GM23338 (cell line): ENCODE measurements at regions not wholly inside any gene's neighbourhood (a gene's known extent, or its start where the extent isn't known, plus 50 kb on each side); places are given as distances from the start of the nearest gene placed in this dataset.
A peak's percentile ranks its signal among the peaks of the same experiment; 100 is the strongest.

Source experiments
- ATAC-seq: fragments of 200-7000 bp; cut with Tn5 transposase; 3 replicates; pipeline ENCODE4 v1.9.1; 2020
- DNase-seq: peaks from one replicate; pipeline ENCODE4 v3.0.0-alpha.2; 2015; ENCODE audit warnings: low spot score
- H2AFZ ChIP-seq: fragments of 200-600 bp; sonication (generic); 2 replicates; pipeline ENCODE4 v1.8.0; 2016; ENCODE audit warnings: antibody characterized with exemption, mild to moderate bottlenecking, moderate library complexity
- H3F3A ChIP-seq: fragments of 200-600 bp; sonication (generic); replicated peaks from 2 replicates; pipeline ENCODE4 v1.8.0; 2017; ENCODE audit warnings: antibody characterized with exemption, mixed run types, low read depth
- H3K27ac ChIP-seq: fragments of 200-600 bp; sonication (generic); 2 replicates; pipeline ENCODE4 v1.6.1; 2016; ENCODE audit warnings: low read depth
- H3K27me3 ChIP-seq: fragments of 200-600 bp; sonication (generic); 2 replicates; pipeline ENCODE4 v1.8.0; 2016; ENCODE audit warnings: mild to moderate bottlenecking, mixed run types, moderate library complexity; ENCODE audit not compliant: insufficient read depth
- H3K36me3 ChIP-seq: fragments of 200-600 bp; sonication (generic); 2 replicates; pipeline ENCODE4 v1.8.0; 2016; ENCODE audit warnings: mild to moderate bottlenecking; ENCODE audit not compliant: insufficient read depth
- H3K4me1 ChIP-seq: fragments of 200-600 bp; sonication (generic); 2 replicates; pipeline ENCODE4 v1.8.0; 2016; ENCODE audit warnings: mild to moderate bottlenecking, moderate library complexity; ENCODE audit not compliant: insufficient read depth
- H3K4me2 ChIP-seq: fragments of 200-600 bp; sonication (generic); 2 replicates; pipeline ENCODE4 v1.7.1; 2017; ENCODE audit warnings: mixed run types
- H3K4me3 ChIP-seq: fragments of 200-600 bp; sonication (generic); 2 replicates; pipeline ENCODE4 v1.6.1; 2016; ENCODE audit warnings: mixed run types
- H3K79me2 ChIP-seq: fragments of 200-600 bp; sonication (generic); replicated peaks from 2 replicates; pipeline ENCODE4 v1.8.0; 2017; ENCODE audit warnings: mild to moderate bottlenecking; ENCODE audit not compliant: insufficient read depth
- H3K9me2 ChIP-seq: fragments of 200-600 bp; sonication (generic); 2 replicates; pipeline ENCODE4 v1.8.0; 2017; ENCODE audit not compliant: insufficient read depth
- H4K20me1 ChIP-seq: fragments of 200-600 bp; sonication (generic); replicated peaks from 2 replicates; pipeline ENCODE4 v1.8.0; 2017; ENCODE audit warnings: mild to moderate bottlenecking; ENCODE audit not compliant: insufficient read depth
- H3K27ac Mint-ChIP-seq: 2 replicates; pipeline ENCODE4 v1.8.0; 2020; ENCODE audit warnings: inconsistent platforms, mild to moderate bottlenecking, moderate library complexity, mixed read lengths
- H3K27me3 Mint-ChIP-seq: 3 replicates; pipeline ENCODE4 v1.8.0; 2022; ENCODE audit warnings: low read depth, mild to moderate bottlenecking, moderate library complexity, mixed read lengths, inconsistent platforms; ENCODE audit not compliant: insufficient read depth, poor library complexity
- H3K36me3 Mint-ChIP-seq: 3 replicates; pipeline ENCODE4 v1.8.0; 2021; ENCODE audit warnings: low read depth, mild to moderate bottlenecking, inconsistent platforms, moderate library complexity, mixed read lengths
- H3K4me1 Mint-ChIP-seq: 3 replicates; pipeline ENCODE4 v1.8.0; 2020; ENCODE audit warnings: mild to moderate bottlenecking, inconsistent platforms, mixed read lengths
- H3K4me3 Mint-ChIP-seq: 3 replicates; pipeline ENCODE4 v1.8.0; 2021; ENCODE audit warnings: moderate library complexity, mild to moderate bottlenecking, inconsistent platforms, mixed read lengths
- H3K9me3 Mint-ChIP-seq: 3 replicates; pipeline ENCODE4 v1.8.0; 2020; ENCODE audit warnings: moderate library complexity, mild to moderate bottlenecking, inconsistent platforms, mixed read lengths
- CREB1 ChIP-seq: fragments of 250-450 bp; sonication (Bioruptor Pico); IDR thresholded peaks from 2 replicates; pipeline ENCODE4 v1.5.0; 2020; ENCODE audit warnings: low read depth, mild to moderate bottlenecking, moderate library complexity
- CTCF ChIP-seq, 2 experiments: fragments of 200-600 bp in 1 of 2; sonication (generic) in 1 of 2; conservative IDR thresholded peaks; 2 replicates each; pipeline versions ENCODE4 v1.5.1 to v1.6.1; 2016 to 2017; ENCODE audit warnings: antibody characterized with exemption in 2 of 2, low read depth in 2 of 2, mild to moderate bottlenecking in 2 of 2, moderate library complexity in 1 of 2
- ETS1 ChIP-seq: IDR thresholded peaks from 2 replicates; pipeline ENCODE4 v1.6.1; 2016; ENCODE audit warnings: antibody characterized with exemption
- EZH2 ChIP-seq: fragments of 200-600 bp; sonication (generic); IDR thresholded peaks from one replicate; pipeline ENCODE4 v1.8.0; 2017; ENCODE audit warnings: antibody characterized with exemption, mild to moderate bottlenecking, low read depth; ENCODE audit not compliant: unreplicated experiment
- EZH2phosphoT487 ChIP-seq: fragments of 200-600 bp; sonication (generic); IDR thresholded peaks from one replicate; pipeline ENCODE4 v1.8.1; 2018; ENCODE audit warnings: antibody characterized with exemption; ENCODE audit not compliant: unreplicated experiment
- JUNB ChIP-seq: IDR thresholded peaks from one replicate; pipeline ENCODE4 v1.6.1; 2016; ENCODE audit warnings: antibody characterized with exemption; ENCODE audit not compliant: unreplicated experiment
- NANOG ChIP-seq: IDR thresholded peaks from 2 replicates; pipeline ENCODE4 v1.6.1; 2016; ENCODE audit warnings: antibody characterized with exemption, borderline replicate concordance
- POLR2AphosphoS5 ChIP-seq: IDR thresholded peaks from 2 replicates; pipeline ENCODE4 v1.6.1; 2016; ENCODE audit warnings: antibody characterized with exemption, low read depth
- REST ChIP-seq: IDR thresholded peaks from one replicate; pipeline ENCODE4 v1.6.1; 2018; ENCODE audit warnings: antibody characterized with exemption; ENCODE audit not compliant: unreplicated experiment
- STAT1 ChIP-seq: IDR thresholded peaks from one replicate; pipeline ENCODE4 v1.6.1; 2016; ENCODE audit warnings: antibody characterized with exemption; ENCODE audit not compliant: unreplicated experiment
- ZNF114 ChIP-seq: fragments of 250-450 bp; sonication (Bioruptor Pico); IDR thresholded peaks from 2 replicates; pipeline ENCODE4 v1.5.0; 2020; ENCODE audit warnings: mild to moderate bottlenecking, moderate library complexity
- ZNF331 ChIP-seq: fragments of 250-450 bp; sonication (Bioruptor Pico); IDR thresholded peaks from 2 replicates; pipeline ENCODE4 v1.5.0; 2020; ENCODE audit warnings: low read depth, mild to moderate bottlenecking, moderate library complexity
- ZNF462 ChIP-seq: fragments of 250-450 bp; sonication (Bioruptor Pico); IDR thresholded peaks from 2 replicates; pipeline ENCODE4 v1.5.0; 2020; ENCODE audit warnings: mild to moderate bottlenecking, moderate library complexity

GRCh38 chr16:80051040-80051439 lies 450.5 kb upstream of the MAF start:
- Histone ChIP-seq H2AFZ (no peak overlapping the region; the same call in 1 of the 2 replicates), H3K9me2 (no peaks in the 10 kb centered on the region), H3K79me2 (no peaks in the 10 kb centered on the region), H3K27me3 (no peaks in the 10 kb centered on the region), H3K4me3 (no peak overlapping the region), H3F3A (no peaks in the 10 kb centered on the region), H3K4me1 (no peaks in the 10 kb centered on the region), H4K20me1 (no peaks in the 10 kb centered on the region), H3K4me2 (no peak overlapping the region), H3K36me3 (no peaks in the 10 kb centered on the region), H3K27ac (no peak overlapping the region)
- Mint-ChIP-seq H3K4me3 (no peak overlapping the region), H3K27me3 (no peaks in the 10 kb centered on the region), H3K27ac (no peak overlapping the region), H3K4me1 (peaks cover 3% of the 10 kb centered on the region; the same call in 2 of the 3 replicates), H3K36me3 (no peaks in the 10 kb centered on the region), H3K9me3 (no peaks in the 10 kb centered on the region)
- ATAC-seq (no peak; the same call in 2 of the 3 replicates), DNase-seq (peak; percentile 13)
- TF ChIP-seq STAT1 (no peak), ZNF114 (CRISPR knock-in tag) (no peak), POLR2AphosphoS5 (no peak), ETS1 (no peak), JUNB (no peak), EZH2phosphoT487 (no peak), REST (no peak), ZNF331 (CRISPR knock-in tag) (no peak), EZH2 (no peak), NANOG (no peak), CTCF (conservative IDR thresholded peaks at IDR 0.05; ENCODE audit: low read depth in 2 of 2) (no peak), ZNF462 (CRISPR knock-in tag) (no peak), CREB1 (CRISPR knock-in tag) (no peak)
